ENCODE measurements at regions not wholly inside any gene's neighbourhood (a gene's known extent, or its start where the extent isn't known, plus 50 kb on each side); places are given as distances from the start of the nearest gene placed in this dataset.

DNA sequence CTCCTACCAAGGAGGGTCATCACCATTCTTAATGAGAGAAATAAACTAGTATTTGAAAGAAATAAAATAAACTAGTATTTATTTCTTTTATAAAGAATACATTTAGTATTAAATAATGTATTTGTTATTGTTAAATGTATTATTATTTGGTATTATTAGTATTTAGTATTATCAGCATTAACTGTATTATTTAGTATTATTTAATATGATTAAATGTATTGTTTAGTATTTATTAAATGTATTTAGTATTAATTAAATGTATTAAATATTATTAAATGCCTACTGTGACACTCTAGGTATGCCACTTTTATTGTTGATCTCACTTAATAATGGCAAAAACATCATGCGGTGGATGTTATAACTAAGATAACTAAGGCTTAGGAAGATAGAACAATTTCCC, 353.6 kb upstream of the MAP2 start:
- no peak overlapping the region for H3K4me3 ChIP-seq (ENCODE audit: low read depth, low read length)
- TF ChIP-seq, protein P1, sequence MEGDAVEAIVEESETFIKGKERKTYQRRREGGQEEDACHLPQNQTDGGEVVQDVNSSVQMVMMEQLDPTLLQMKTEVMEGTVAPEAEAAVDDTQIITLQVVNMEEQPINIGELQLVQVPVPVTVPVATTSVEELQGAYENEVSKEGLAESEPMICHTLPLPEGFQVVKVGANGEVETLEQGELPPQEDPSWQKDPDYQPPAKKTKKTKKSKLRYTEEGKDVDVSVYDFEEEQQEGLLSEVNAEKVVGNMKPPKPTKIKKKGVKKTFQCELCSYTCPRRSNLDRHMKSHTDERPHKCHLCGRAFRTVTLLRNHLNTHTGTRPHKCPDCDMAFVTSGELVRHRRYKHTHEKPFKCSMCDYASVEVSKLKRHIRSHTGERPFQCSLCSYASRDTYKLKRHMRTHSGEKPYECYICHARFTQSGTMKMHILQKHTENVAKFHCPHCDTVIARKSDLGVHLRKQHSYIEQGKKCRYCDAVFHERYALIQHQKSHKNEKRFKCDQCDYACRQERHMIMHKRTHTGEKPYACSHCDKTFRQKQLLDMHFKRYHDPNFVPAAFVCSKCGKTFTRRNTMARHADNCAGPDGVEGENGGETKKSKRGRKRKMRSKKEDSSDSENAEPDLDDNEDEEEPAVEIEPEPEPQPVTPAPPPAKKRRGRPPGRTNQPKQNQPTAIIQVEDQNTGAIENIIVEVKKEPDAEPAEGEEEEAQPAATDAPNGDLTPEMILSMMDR (IDR thresholded peaks at IDR 0.05; ENCODE audit: low read depth, low read length), result no peak

DNA sequence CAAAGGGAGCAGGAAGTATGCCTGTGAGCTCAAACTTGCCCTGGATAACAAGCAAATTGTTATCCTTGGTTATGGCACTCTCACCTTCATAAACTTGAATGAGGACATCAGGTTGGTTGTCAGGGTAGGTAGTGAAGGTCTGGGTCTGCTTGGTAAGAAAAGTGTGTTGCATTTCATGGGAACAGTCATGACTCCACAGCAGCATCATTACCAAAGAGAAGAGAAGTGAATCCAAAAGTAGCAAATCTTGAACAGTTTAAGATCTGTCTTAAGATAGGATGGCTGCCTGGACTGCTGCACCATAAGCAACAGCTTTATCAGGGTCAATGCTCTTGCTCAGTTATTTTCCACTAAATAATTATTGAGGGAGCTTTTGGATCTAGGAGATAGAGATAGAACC, 350.7 kb upstream of the MAP2 start:
- TF ChIP-seq, protein P1 (IDR thresholded peaks at IDR 0.05; ENCODE audit: low read depth, low read length), result no peak
- H3K4me3 ChIP-seq (ENCODE audit: low read depth, low read length), result no peak overlapping the region

DNA sequence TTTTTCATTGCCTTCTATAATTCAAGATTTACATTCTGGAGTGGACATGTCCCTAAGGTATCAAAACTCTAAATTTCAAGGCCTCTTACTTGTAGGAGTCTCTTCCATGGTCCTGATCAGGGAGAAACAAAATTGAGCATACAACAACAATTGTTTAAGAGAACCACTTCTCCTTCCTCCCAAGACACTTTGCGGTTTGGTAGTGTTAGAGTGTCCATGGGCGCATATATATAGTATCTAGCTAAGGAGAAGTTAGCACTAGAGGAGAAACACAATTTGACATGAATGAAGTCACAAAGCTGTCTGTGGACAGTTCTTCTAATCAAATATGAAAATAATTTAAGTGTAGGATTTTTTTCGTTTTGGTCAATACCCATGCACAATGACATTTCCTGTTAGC, 349.1 kb upstream of the MAP2 start:
- no peak overlapping the region for H3K4me3 ChIP-seq (ENCODE audit: low read depth, low read length)
- TF ChIP-seq, protein P1 (IDR thresholded peaks at IDR 0.05; ENCODE audit: low read depth, low read length), result no peak

DNA sequence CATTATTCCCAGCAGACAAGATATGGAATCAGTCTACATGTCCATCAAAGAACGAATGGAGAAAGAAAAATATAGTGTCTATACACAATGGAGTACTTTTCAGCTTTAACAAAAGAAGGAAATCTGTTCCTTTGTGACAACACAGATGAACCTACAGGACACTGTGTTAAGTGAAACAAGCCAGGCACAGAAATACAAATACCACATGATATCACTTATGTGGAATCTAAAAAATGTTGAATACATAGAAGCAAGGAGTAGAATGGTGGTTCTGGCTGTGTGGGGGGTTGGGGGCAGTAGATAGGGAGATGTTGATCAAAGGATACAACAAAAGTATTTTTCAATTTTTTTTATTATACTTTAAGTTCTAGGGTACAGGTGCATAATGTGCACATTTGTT, 347.7 kb upstream of the MAP2 start:
- TF ChIP-seq, protein P1 (IDR thresholded peaks at IDR 0.05; ENCODE audit: low read depth, low read length), result no peak

DNA sequence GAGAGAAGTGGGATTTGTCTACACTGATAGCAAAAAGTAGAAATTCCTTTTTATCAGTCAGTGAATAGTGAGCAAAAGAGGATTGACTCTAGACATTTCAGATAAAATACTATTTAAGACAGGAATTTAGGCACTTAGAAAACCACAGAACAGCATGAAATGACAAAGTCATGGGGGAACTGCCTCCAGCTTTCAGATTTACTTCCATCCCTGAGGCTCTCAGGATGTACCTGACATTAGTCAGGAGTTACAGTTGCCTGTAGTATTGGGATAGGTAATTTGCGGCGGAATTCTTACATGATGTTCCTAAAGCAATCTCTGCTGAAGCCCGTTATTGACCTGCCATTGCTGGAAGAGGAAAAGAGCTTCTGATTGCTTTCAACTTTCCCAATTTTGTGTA, 337.1 kb upstream of the MAP2 start:
- TF ChIP-seq, protein P1 (IDR thresholded peaks at IDR 0.05; ENCODE audit: low read depth, low read length), result no peak
- no peak overlapping the region for H3K4me3 ChIP-seq (ENCODE audit: low read depth, low read length)

More for the DNA sequence above, 347.7 kb upstream of the MAP2 start:
- no peak overlapping the region for H3K4me3 ChIP-seq (ENCODE audit: low read depth, low read length)

DNA sequence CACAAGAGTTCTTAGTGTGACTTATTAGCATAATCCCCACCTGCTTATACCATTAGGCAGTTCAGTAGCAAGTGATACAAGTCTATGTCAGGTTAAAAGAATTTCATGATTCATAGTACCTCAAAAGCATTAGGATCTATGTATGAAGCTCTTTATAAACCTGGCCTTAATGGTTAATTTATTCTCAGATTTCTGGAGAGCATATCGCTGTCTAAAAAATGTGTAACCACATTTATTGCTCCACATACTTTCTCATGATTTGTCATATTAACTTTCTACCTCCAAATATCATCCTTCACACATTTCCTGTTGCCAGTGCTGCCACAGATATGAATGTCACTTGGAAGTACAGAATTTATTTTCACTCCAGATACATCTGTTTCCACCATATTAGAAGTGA, 332.8 kb upstream of the MAP2 start:
- no peak overlapping the region for H3K4me3 ChIP-seq (ENCODE audit: low read depth, low read length)
- TF ChIP-seq, protein P1 (IDR thresholded peaks at IDR 0.05; ENCODE audit: low read depth, low read length), result no peak

DNA sequence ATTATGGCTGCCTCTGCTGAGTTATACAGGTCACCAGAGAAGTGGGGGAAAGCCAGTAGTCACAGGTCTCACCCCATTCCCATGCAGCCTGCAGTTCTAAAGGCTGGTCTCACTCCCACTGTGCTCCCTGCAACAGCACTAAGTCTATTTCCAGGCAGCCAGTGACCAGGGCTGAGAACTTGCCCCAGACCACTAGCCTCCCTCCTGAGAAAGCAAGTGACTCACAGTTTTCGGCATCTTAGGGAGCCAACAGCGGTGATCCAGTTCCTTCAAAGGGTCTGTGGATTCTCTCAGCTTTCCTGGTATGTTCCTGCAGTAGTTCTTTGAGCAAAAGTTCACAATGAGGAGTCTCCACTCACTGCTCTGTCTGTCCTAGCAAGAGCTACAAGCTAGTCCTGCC, 329.6 kb upstream of the MAP2 start:
- TF ChIP-seq, protein P1 (IDR thresholded peaks at IDR 0.05; ENCODE audit: low read depth, low read length), result no peak

More for the DNA sequence above, 329.6 kb upstream of the MAP2 start:
- H3K4me3 ChIP-seq (ENCODE audit: low read depth, low read length), result no peak overlapping the region

Measured in WI38 (cell line).